Neural cell (in vitro differentiated cells): ENCODE measurements at regions not wholly inside any gene's neighbourhood (a gene's known extent, or its start where the extent isn't known, plus 50 kb on each side); places are given as distances from the start of the nearest gene placed in this dataset.

Source experiments
- H2AFZ ChIP-seq: fragments of 200-600, 300-800 bp; sonication (generic), shearing (Covaris generic); 2 replicates; pipeline ENCODE4 v1.6.0; 2014; ENCODE audit warnings: low read depth, mild to moderate bottlenecking, antibody characterized with exemption, low read length, moderate library complexity
- H3F3A ChIP-seq: fragments of 200-600 bp; shearing (Covaris generic); 2 replicates; pipeline ENCODE4 v1.6.1; 2016; ENCODE audit warnings: mild to moderate bottlenecking, moderate library complexity, mixed read lengths, antibody characterized with exemption, low read length; ENCODE audit not compliant: insufficient read depth, poor library complexity, severe bottlenecking
- H3K27ac ChIP-seq: fragments of 200-600, 300-800 bp; sonication (generic), shearing (Covaris generic); 2 replicates; pipeline ENCODE4 v1.5.1; 2014; ENCODE audit warnings: mild to moderate bottlenecking, low read length, moderate library complexity
- H3K27me3 ChIP-seq: fragments of 300-800, 200-600 bp; sonication (generic), shearing (Covaris generic); 2 replicates; pipeline ENCODE4 v1.6.0; 2014; ENCODE audit warnings: mild to moderate bottlenecking, low read depth, low read length, moderate library complexity; ENCODE audit not compliant: insufficient read depth
- H3K36me3 ChIP-seq: fragments of 300-800, 200-600 bp; sonication (generic), shearing (Covaris generic); 2 replicates; pipeline ENCODE4 v1.5.1; 2014; ENCODE audit warnings: mild to moderate bottlenecking, antibody characterized with exemption, low read length, moderate library complexity; ENCODE audit not compliant: insufficient read depth
- H3K4me2 ChIP-seq: fragments of 300-800, 200-600 bp; sonication (generic), shearing (Covaris generic); 2 replicates; pipeline ENCODE4 v1.6.0; 2014; ENCODE audit warnings: mild to moderate bottlenecking, low read length
- H3K4me3 ChIP-seq: fragments of 300-800, 200-600 bp; sonication (generic), shearing (Covaris generic); 2 replicates; pipeline ENCODE4 v1.5.1; 2014; ENCODE audit warnings: mild to moderate bottlenecking, low read length, moderate library complexity
- H3K79me2 ChIP-seq: fragments of 200-600 bp; shearing (Covaris generic); replicated peaks from 2 replicates; pipeline ENCODE4 v1.6.0; 2014; ENCODE audit warnings: mild to moderate bottlenecking, low read length, moderate library complexity; ENCODE audit not compliant: insufficient read depth
- H3K9ac ChIP-seq: fragments of 300-800, 200-600 bp; sonication (generic), shearing (Covaris generic); 2 replicates; pipeline ENCODE4 v1.6.1; 2016; ENCODE audit warnings: mild to moderate bottlenecking, low read length, mixed read lengths
- H3K9me2 ChIP-seq: fragments of 200-600 bp; shearing (Covaris generic); 2 replicates; pipeline ENCODE4 v1.6.1; 2016; ENCODE audit warnings: mild to moderate bottlenecking, low read length, mixed read lengths; ENCODE audit not compliant: insufficient read depth
- H3K9me3 ChIP-seq: fragments of 200-600, 300-800 bp; sonication (generic), shearing (Covaris generic); 2 replicates; pipeline ENCODE4 v1.6.1; 2016; ENCODE audit warnings: mild to moderate bottlenecking, mixed run types, low read length, moderate library complexity, mixed read lengths
- H4K20me1 ChIP-seq: fragments of 200-600 bp; shearing (Covaris generic); 2 replicates; pipeline ENCODE4 v1.6.1; 2016; ENCODE audit warnings: mild to moderate bottlenecking, mixed run types; ENCODE audit not compliant: insufficient read depth
- CTCF ChIP-seq: fragments of 450-650 bp; IDR thresholded peaks from 2 replicates; pipeline ENCODE4 v1.5.1; 2014; ENCODE audit warnings: antibody characterized with exemption, mild to moderate bottlenecking, moderate library complexity; ENCODE audit not compliant: poor library complexity, severe bottlenecking
- EP300 ChIP-seq: fragments of 450-650 bp; conservative IDR thresholded peaks from 2 replicates; pipeline ENCODE4 v1.6.1; 2014; ENCODE audit warnings: antibody characterized with exemption, mild to moderate bottlenecking, moderate library complexity; ENCODE audit not compliant: poor library complexity, severe bottlenecking
- EZH2 ChIP-seq: fragments of 200-600, 300-800 bp; shearing (Covaris generic), sonication (generic); IDR thresholded peaks from 2 replicates; pipeline ENCODE4 v1.6.1; 2014; ENCODE audit warnings: antibody characterized with exemption, low read length, borderline replicate concordance, mild to moderate bottlenecking; ENCODE audit not compliant: insufficient read depth, poor library complexity, severe bottlenecking
- MXI1 ChIP-seq: fragments of 450-650 bp; conservative IDR thresholded peaks from 2 replicates; pipeline ENCODE4 v1.6.1; 2014; ENCODE audit warnings: antibody characterized with exemption, mild to moderate bottlenecking; ENCODE audit not compliant: poor library complexity, severe bottlenecking
- POLR2AphosphoS5 ChIP-seq: IDR thresholded peaks from 2 replicates; pipeline ENCODE4 v1.6.1; 2012
- RAD21 ChIP-seq: fragments of 450-650 bp; conservative IDR thresholded peaks from 2 replicates; pipeline ENCODE4 v1.6.1; 2014; ENCODE audit warnings: antibody characterized with exemption, mild to moderate bottlenecking, moderate library complexity
- REST ChIP-seq: IDR thresholded peaks from 2 replicates; pipeline ENCODE4 v1.6.1; 2012; ENCODE audit warnings: borderline replicate concordance
- SMC3 ChIP-seq: fragments of 450-650 bp; conservative IDR thresholded peaks from 2 replicates; pipeline ENCODE4 v1.6.1; 2014; ENCODE audit warnings: antibody characterized with exemption, mild to moderate bottlenecking, moderate library complexity; ENCODE audit not compliant: poor library complexity
- TAF1 ChIP-seq: IDR thresholded peaks from 2 replicates; pipeline ENCODE4 v1.6.1; 2012; ENCODE audit warnings: low read depth

- H3K9ac ChIP-seq, result no peak overlapping the region
- H3K27me3 ChIP-seq, result no peaks in the 10 kb centered on the region
- H3K4me2 ChIP-seq, result no peak overlapping the region
- no peaks in the 10 kb centered on the region for H3F3A ChIP-seq
- H3K79me2 ChIP-seq, result no peaks in the 10 kb centered on the region
- no peaks in the 10 kb centered on the region for H3K9me3 ChIP-seq
- H3K36me3 ChIP-seq, result no peaks in the 10 kb centered on the region
- no peaks in the 10 kb centered on the region for H4K20me1 ChIP-seq
- H3K4me3 ChIP-seq, result no peak overlapping the region
- TF ChIP-seq CTCF (no peak), REST (no peak), EP300 (no peak), SMC3 (no peak), EZH2 (no peak), TAF1 (no peak), POLR2AphosphoS5 (no peak), RAD21 (no peak), MXI1 (no peak)
- H3K27ac ChIP-seq, result no peak overlapping the region
- H3K9me2 ChIP-seq, result no peaks in the 10 kb centered on the region
- no peak overlapping the region for H2AFZ ChIP-seq
Observed at GRCh38 chr5:3343911-3344310, 251.7 kb upstream of the IRX1 start.

GRCh38 chr5:3343211-3343610 lies 252.4 kb upstream of the IRX1 start:
- no peak overlapping the region for H3K27ac ChIP-seq
- no peaks in the 10 kb centered on the region for H3K36me3 ChIP-seq
- no peak overlapping the region for H3K9ac ChIP-seq
- no peaks in the 10 kb centered on the region for H3K79me2 ChIP-seq
- TF ChIP-seq SMC3, result no peak
- TF ChIP-seq RAD21, result no peak
- TF ChIP-seq EZH2, result no peak
- TF ChIP-seq POLR2AphosphoS5, result no peak
- TF ChIP-seq EP300, result no peak
- TF ChIP-seq CTCF, result no peak
- no peak for TF ChIP-seq MXI1
- TF ChIP-seq TAF1, result no peak
- TF ChIP-seq REST, result no peak
- no peaks in the 10 kb centered on the region for H3K9me3 ChIP-seq
- no peak overlapping the region for H2AFZ ChIP-seq
- H3K4me2 ChIP-seq, result no peak overlapping the region
- no peak overlapping the region for H3K4me3 ChIP-seq
- no peaks in the 10 kb centered on the region for H3F3A ChIP-seq
- no peaks in the 10 kb centered on the region for H4K20me1 ChIP-seq
- no peaks in the 10 kb centered on the region for H3K27me3 ChIP-seq
- H3K9me2 ChIP-seq, result no peaks in the 10 kb centered on the region
